Epithelial cell of proximal tubule (primary cell): ENCODE measurements at regions not wholly inside any gene's neighbourhood (a gene's known extent, or its start where the extent isn't known, plus 50 kb on each side); places are given as distances from the start of the nearest gene placed in this dataset.

ENCODE experiments used
- DNase-seq: peaks from one replicate; pipeline ENCODE4 v3.0.0-alpha.2; 2011; ENCODE audit warnings: low read depth
- H3K4me3 ChIP-seq: 2 replicates; pipeline ENCODE4 v1.5.1; 2011; ENCODE audit warnings: low read depth, mild to moderate bottlenecking, low read length
- CTCF ChIP-seq: conservative IDR thresholded peaks from 2 replicates; pipeline ENCODE4 v1.5.1; 2012; ENCODE audit warnings: low read depth, mild to moderate bottlenecking, low read length

- DNase-seq, result no peak
- no peak for TF ChIP-seq CTCF
Observed at GRCh38 chr13:74569251-74569650, 435.0 kb upstream of the KLF12 start.

GRCh38 chr13:74567485-74567884 lies 433.3 kb upstream of the KLF12 start:
- no peak for TF ChIP-seq CTCF
- no peak for DNase-seq
- no peak overlapping the region for H3K4me3 ChIP-seq

More at GRCh38 chr13:74569251-74569650, 435.0 kb upstream of the KLF12 start:
- no peak overlapping the region for H3K4me3 ChIP-seq

- no peak for TF ChIP-seq CTCF
- DNase-seq, result no peak
- no peak overlapping the region for H3K4me3 ChIP-seq
Observed at GRCh38 chr13:74562381-74562780, 428.2 kb upstream of the KLF12 start.

GRCh38 chr13:74561155-74561554 lies 427.0 kb upstream of the KLF12 start:
- TF ChIP-seq CTCF, result no peak
- no peak for DNase-seq
- H3K4me3 ChIP-seq, result no peak overlapping the region

GRCh38 chr13:74560325-74560724 lies 426.1 kb upstream of the KLF12 start:
- TF ChIP-seq CTCF, result no peak
- no peak overlapping the region for H3K4me3 ChIP-seq
- no peak for DNase-seq

- no peak for DNase-seq
- no peak overlapping the region for H3K4me3 ChIP-seq
- TF ChIP-seq CTCF, result no peak
Observed at GRCh38 chr13:74557870-74558269, 423.7 kb upstream of the KLF12 start.

- TF ChIP-seq CTCF, result no peak
- DNase-seq, result no peak
- no peak overlapping the region for H3K4me3 ChIP-seq
Observed at GRCh38 chr13:74555651-74556420, 421.6 kb upstream of the KLF12 start.
